Keratinocyte (primary cell): ENCODE measurements at regions not wholly inside any gene's neighbourhood (a gene's known extent, or its start where the extent isn't known, plus 50 kb on each side); places are given as distances from the start of the nearest gene placed in this dataset.

Experiments used
- EZH2 ChIP-seq: IDR thresholded peaks from one replicate; pipeline ENCODE4 v1.6.1; 2012; ENCODE audit warnings: inconsistent platforms, mild to moderate bottlenecking, low read length, moderate library complexity
- TF ChIP-seq, protein P1 (sequence below), 3 experiments: IDR thresholded peaks in 1 of 3; conservative IDR thresholded peaks in 1 of 3; optimal IDR thresholded peaks in 1 of 3; 2 replicates in 2 of 3; 3 replicates in 1 of 3; pipeline versions ENCODE3 to v1.5.1; 2011; ENCODE audit warnings: low read length in 3 of 3, mild to moderate bottlenecking in 3 of 3, moderate library complexity in 2 of 3, control low read depth in 1 of 3, inconsistent platforms in 1 of 3; ENCODE audit not compliant: insufficient read depth in 2 of 3; ENCODE audit errors: extremely low read depth in 1 of 3

DNA sequence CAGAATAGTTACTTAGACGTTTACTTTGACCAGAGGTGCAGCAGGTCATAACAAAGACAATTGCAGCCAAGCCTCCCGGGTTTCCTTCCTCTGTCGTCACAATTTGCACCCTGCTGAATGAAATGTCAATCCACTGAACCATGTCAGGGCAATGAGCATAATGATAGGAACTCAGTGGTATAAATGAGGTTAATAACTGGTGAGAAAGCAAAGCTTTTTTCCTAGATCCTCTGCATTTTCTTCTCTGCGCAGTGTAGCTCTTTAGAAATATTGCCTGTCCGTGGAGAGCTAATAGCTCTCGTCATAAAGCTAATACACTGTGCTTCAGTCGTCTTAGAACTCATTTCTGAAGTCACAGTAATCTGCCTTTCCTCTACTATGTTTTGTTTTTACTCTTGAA is 1960.1 kb upstream of the ADGRL3 start:
- TF ChIP-seq, protein P1, sequence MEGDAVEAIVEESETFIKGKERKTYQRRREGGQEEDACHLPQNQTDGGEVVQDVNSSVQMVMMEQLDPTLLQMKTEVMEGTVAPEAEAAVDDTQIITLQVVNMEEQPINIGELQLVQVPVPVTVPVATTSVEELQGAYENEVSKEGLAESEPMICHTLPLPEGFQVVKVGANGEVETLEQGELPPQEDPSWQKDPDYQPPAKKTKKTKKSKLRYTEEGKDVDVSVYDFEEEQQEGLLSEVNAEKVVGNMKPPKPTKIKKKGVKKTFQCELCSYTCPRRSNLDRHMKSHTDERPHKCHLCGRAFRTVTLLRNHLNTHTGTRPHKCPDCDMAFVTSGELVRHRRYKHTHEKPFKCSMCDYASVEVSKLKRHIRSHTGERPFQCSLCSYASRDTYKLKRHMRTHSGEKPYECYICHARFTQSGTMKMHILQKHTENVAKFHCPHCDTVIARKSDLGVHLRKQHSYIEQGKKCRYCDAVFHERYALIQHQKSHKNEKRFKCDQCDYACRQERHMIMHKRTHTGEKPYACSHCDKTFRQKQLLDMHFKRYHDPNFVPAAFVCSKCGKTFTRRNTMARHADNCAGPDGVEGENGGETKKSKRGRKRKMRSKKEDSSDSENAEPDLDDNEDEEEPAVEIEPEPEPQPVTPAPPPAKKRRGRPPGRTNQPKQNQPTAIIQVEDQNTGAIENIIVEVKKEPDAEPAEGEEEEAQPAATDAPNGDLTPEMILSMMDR (optimal IDR thresholded peaks at IDR 0.05 in 1 of 3, IDR thresholded peaks at IDR 0.05 in 1 of 3, conservative IDR thresholded peaks at IDR 0.05 in 1 of 3; ENCODE audit: extremely low read depth in 1 of 3, insufficient read depth in 2 of 3, low read length in 3 of 3): no peak
- TF ChIP-seq EZH2: no peak
